HepG2 (cell line): ENCODE measurements at regions not wholly inside any gene's neighbourhood (a gene's known extent, or its start where the extent isn't known, plus 50 kb on each side); places are given as distances from the start of the nearest gene placed in this dataset.

ENCODE experiments used
- ATAC-seq: fragments of 200-7000 bp; cut with Tn5 transposase; 3 replicates; pipeline ENCODE4 v1.9.1; 2020; ENCODE audit warnings: mild to moderate bottlenecking, moderate library complexity
- BruUV-seq: library from RNA; stranded (reverse); fragments of 400-500 nt; replicated peaks from 2 replicates; lab custom pipeline; 2021; lab: Mats Ljungman, UMichigan
- CTCF ChIA-PET: fragments of 300-600 bp; formaldehyde crosslinking; extraction: SDS; loops from one replicate; lab custom pipeline; 2021; ENCODE audit warnings: low total read pairs, inconsistent platforms, low intra/inter-chr PET ratio; lab: Yijun Ruan, JAX
- POLR2A ChIA-PET: fragments of 350-600 bp; sonication (Branson Sonifier 250); formaldehyde crosslinking; loops from one replicate; lab custom pipeline; 2020; ENCODE audit warnings: antibody characterized with exemption, inconsistent platforms; lab: Yijun Ruan, JAX
- DNase-seq: peaks from one replicate; pipeline ENCODE4 v3.0.0-alpha.2; 2015; ENCODE audit warnings: low spot score
- FAIRE-seq: peaks from 3 replicates; lab custom pipeline; 2011; peaks lifted over from hg19 to GRCh38; lab: Jason Lieb, UNC
- H2AFZ ChIP-seq: one replicate; pipeline ENCODE4 v1.6.1; 2011; ENCODE audit warnings: low read length, inconsistent platforms
- H3K27ac ChIP-seq: fragments of 300-600 bp; 3 replicates; pipeline ENCODE4 v1.8.0; 2011; ENCODE audit warnings: mixed run types, mild to moderate bottlenecking, mixed read lengths, low read length, inconsistent platforms; ENCODE audit not compliant: insufficient read depth; ENCODE audit errors: extremely low read length
- H3K27me3 ChIP-seq, 2 experiments: fragments of 200-600 bp in 1 of 2; 2 replicates in 1 of 2; 3 replicates in 1 of 2; pipeline versions ENCODE4 v1.6.0 to v1.8.0; 2011; ENCODE audit warnings: low read length in 2 of 2, mild to moderate bottlenecking in 2 of 2, moderate library complexity in 2 of 2, inconsistent platforms in 1 of 2; ENCODE audit not compliant: insufficient read depth in 2 of 2, control insufficient read depth in 1 of 2
- H3K36me3 ChIP-seq, 2 experiments: fragments of 200-600 bp in 1 of 2; replicated peaks in 1 of 2; 2 replicates in 1 of 2; 3 replicates in 1 of 2; pipeline versions ENCODE4 v1.5.1 to v1.8.0; 2011; ENCODE audit warnings: low read length in 2 of 2, inconsistent platforms in 1 of 2; ENCODE audit not compliant: insufficient read depth in 2 of 2, control insufficient read depth in 1 of 2
- H3K4me1 ChIP-seq: 2 replicates; pipeline ENCODE4 v1.5.1; 2012; ENCODE audit warnings: low read length, inconsistent platforms; ENCODE audit not compliant: insufficient read depth
- H3K4me2 ChIP-seq: 2 replicates; pipeline ENCODE4 v1.6.0; 2011; ENCODE audit warnings: low read depth, low read length, inconsistent platforms
- H3K4me3 ChIP-seq, 3 experiments: fragments of 200-600 bp in 1 of 3; sonication (generic), shearing (Covaris generic) in 1 of 3; replicated peaks in 1 of 3; 2 replicates each; pipeline ENCODE4 v1.5.1; 2011 to 2016; ENCODE audit warnings: low read length in 3 of 3, inconsistent platforms in 2 of 3, low read depth in 2 of 3, mild to moderate bottlenecking in 2 of 3, control low read depth in 1 of 3, mixed read lengths in 1 of 3; ENCODE audit not compliant: insufficient read depth in 1 of 3
- H3K79me2 ChIP-seq: one replicate; pipeline ENCODE4 v1.6.1; 2011; ENCODE audit warnings: low read length, inconsistent platforms; ENCODE audit not compliant: insufficient read depth
- H3K9ac ChIP-seq: 2 replicates; pipeline ENCODE4 v1.6.0; 2011; ENCODE audit warnings: mild to moderate bottlenecking, low read depth, low read length, inconsistent platforms; ENCODE audit not compliant: insufficient read depth
- H3K9me3 ChIP-seq: 2 replicates; pipeline ENCODE4 v1.5.1; 2012; ENCODE audit warnings: mild to moderate bottlenecking, low read length
- H4K20me1 ChIP-seq: 2 replicates; pipeline ENCODE4 v1.6.0; 2011; ENCODE audit warnings: inconsistent platforms, mild to moderate bottlenecking, low read length, moderate library complexity; ENCODE audit not compliant: insufficient read depth
- MAFF ChIP-seq: IDR thresholded peaks from 2 replicates; pipeline ENCODE4 v1.6.1; 2011; ENCODE audit warnings: low read depth, low read length, improper control_type of control experiment
- MAFK ChIP-seq, 2 experiments: IDR thresholded peaks in 1 of 2; conservative IDR thresholded peaks in 1 of 2; 2 replicates each; pipeline ENCODE4 v1.6.1; 2011; ENCODE audit warnings: improper control_type of control experiment in 2 of 2, low read length in 2 of 2
- MYNN ChIP-seq: sonication (generic); formaldehyde crosslinking; IDR thresholded peaks from 2 replicates; pipeline ENCODE4 v1.4.0; 2020; ENCODE audit warnings: mild to moderate bottlenecking, low read depth, missing genetic modification reagents
- PBX2 ChIP-seq: IDR thresholded peaks from 2 replicates; pipeline ENCODE4 v1.6.1; 2016; ENCODE audit warnings: control low read depth
- POLR2G ChIP-seq: fragments of 200-400 bp; formaldehyde crosslinking; IDR thresholded peaks from 2 replicates; pipeline ENCODE4 v1.6.1; 2018; ENCODE audit warnings: mild to moderate bottlenecking, low read depth, low read length, moderate library complexity
- ZBTB33 ChIP-seq: sonication (generic); formaldehyde crosslinking; IDR thresholded peaks from 2 replicates; pipeline ENCODE4 v1.4.0; 2020; ENCODE audit warnings: missing genetic modification reagents
- whole genome bisulfite sequencing: methylation state at CpG from one replicate; pipeline ENCODE4 v1.1.6; 2017; ENCODE audit warnings: low lambda C conversion rate; 5-methylcytosine and 5-hydroxymethylcytosine counted together
- in situ Hi-C: cut with HindIII; loops from 2 replicates; pipeline ENCODE4 v1.10.0; 2017; ENCODE audit warnings: low pct_unique_long_range_greater_than_20kb; ENCODE audit not compliant: extremely low pct_ligation_motif_present
- intact Hi-C: fragments of 100-400 bp; cut with micrococcal nuclease; formaldehyde crosslinking; loops from one replicate; pipeline ENCODE4 v1.10.0; 2022; ENCODE audit not compliant: unreplicated experiment

- no peak overlapping the region for H3K27ac ChIP-seq
- no peaks in the 10 kb centered on the region for H3K4me1 ChIP-seq
- intact Hi-C loops, result no loop called here
- H3K36me3 ChIP-seq, result no peaks in the 10 kb centered on the region
- peaks cover 0 to 31% of the 10 kb centered on the region in 2 experiments; a peak in 4 of 5 replicates for H3K27me3 ChIP-seq
- ATAC-seq (no peak), FAIRE-seq (no peak)
- no peaks in the 10 kb centered on the region for H4K20me1 ChIP-seq
- no peak overlapping the region for H3K4me2 ChIP-seq
- H3K79me2 ChIP-seq, result no peaks in the 10 kb centered on the region
- H2AFZ ChIP-seq, result no peak overlapping the region
- POLR2A ChIA-PET, result no interaction called here
- TF ChIP-seq ZBTB33 (CRISPR knock-in tag) (no peak), MYNN (no peak), MAFF (peak; percentile 50; the same call in 1 of the 2 replicates), MAFK (conservative IDR thresholded peaks at IDR 0.05 in 1 of 2, IDR thresholded peaks at IDR 0.05 in 1 of 2; ENCODE audit: low read length in 2 of 2) (peak; percentile 69 to 78), PBX2 (CRISPR knock-in tag) (no peak)
- TF ChIP-seq, all 625 proteins: peak for 2
- BruUV-seq, result no TSS peak
- no peak for DNase-seq
- Histone ChIP-seq H3K4me3 (no peak overlapping the region), H3K9ac (no peak overlapping the region), H3K9me3 (no peaks in the 10 kb centered on the region)
- in situ Hi-C loops, result no loop called here
- 30% methylated on average over 2 of the region's 2 CpGs for WGBS
- CTCF ChIA-PET, result no interaction called here
Measured at GRCh38 chr2:224162122-224162521, 123.0 kb upstream of the SERPINE2 start.

GRCh38 chr2:224161712-224162111 is 122.6 kb upstream of the SERPINE2 start:
- POLR2A ChIA-PET, result no interaction called here
- Histone ChIP-seq H3K27me3 (peaks cover 0 to 33% of the 10 kb centered on the region in 2 experiments; a peak in 4 of 5 replicates), H2AFZ (no peak overlapping the region), H3K36me3 (no peaks in the 10 kb centered on the region), H3K4me3 (no peak overlapping the region), H4K20me1 (no peaks in the 10 kb centered on the region), H3K4me2 (no peak overlapping the region), H3K9me3 (no peaks in the 10 kb centered on the region), H3K27ac (no peak overlapping the region), H3K4me1 (no peaks in the 10 kb centered on the region), H3K9ac (no peak overlapping the region), H3K79me2 (no peaks in the 10 kb centered on the region)
- TF ChIP-seq POLR2G (no peak), MAFF (peak; percentile 95), MAFK (conservative IDR thresholded peaks at IDR 0.05 in 1 of 2, IDR thresholded peaks at IDR 0.05 in 1 of 2; ENCODE audit: low read length in 2 of 2) (peak; percentile 95 to 97)
- in situ Hi-C loops (no loop called here), intact Hi-C loops (no loop called here)
- CTCF ChIA-PET, result no interaction called here
- BruUV-seq, result no TSS peak
- FAIRE-seq (no peak), ATAC-seq (no peak), DNase-seq (no peak)
- 2% methylated on average over 2 of the region's 2 CpGs for WGBS
